ENCODE measurements at regions not wholly inside any gene's neighbourhood (a gene's known extent, or its start where the extent isn't known, plus 50 kb on each side); places are given as distances from the start of the nearest gene placed in this dataset.

- Histone ChIP-seq H3K9ac (no peak overlapping the region), H3K4me3 (ENCODE audit: low read depth, low read length) (no peak overlapping the region), H3K27ac (no peak overlapping the region), H3K79me2 (no peaks in the 10 kb centered on the region), H3K36me3 (ENCODE audit: control insufficient read depth, insufficient read depth, low read length) (no peaks in the 10 kb centered on the region), H3K9me3 (ENCODE audit: control insufficient read depth, low read length) (no peaks in the 10 kb centered on the region), H3K27me3 (ENCODE audit: control insufficient read depth, insufficient read depth, low read length) (no peaks in the 10 kb centered on the region), H3K4me2 (ENCODE audit: low read length) (no peak overlapping the region), H2AFZ (no peak overlapping the region), H3K4me1 (no peaks in the 10 kb centered on the region)
- TF ChIP-seq CTCF (IDR thresholded peaks at IDR 0.05) = no peak
These were observed 85.4 kb upstream of the ACTRT2 start for GRCh38 chr1:2935751-2936390.

- Histone ChIP-seq H3K27ac (no peak overlapping the region), H3K27me3 (ENCODE audit: control insufficient read depth, insufficient read depth, low read length) (no peaks in the 10 kb centered on the region), H3K4me2 (ENCODE audit: low read length) (no peak overlapping the region), H3K4me1 (no peaks in the 10 kb centered on the region), H2AFZ (no peak overlapping the region), H3K9ac (no peak overlapping the region), H3K4me3 (ENCODE audit: low read depth, low read length) (no peak overlapping the region), H3K79me2 (no peaks in the 10 kb centered on the region), H3K9me3 (ENCODE audit: control insufficient read depth, low read length) (no peaks in the 10 kb centered on the region), H3K36me3 (ENCODE audit: control insufficient read depth, insufficient read depth, low read length) (no peaks in the 10 kb centered on the region)
- TF ChIP-seq CTCF (IDR thresholded peaks at IDR 0.05) = no peak
These were observed 84.4 kb upstream of the ACTRT2 start for GRCh38 chr1:2936559-2937515.

GRCh38 chr1:2937805-2938204 is 83.5 kb upstream of the ACTRT2 start:
- no peak overlapping the region for H3K4me3 ChIP-seq (ENCODE audit: low read depth, low read length)
- no peak overlapping the region for H2AFZ ChIP-seq
- H3K9ac ChIP-seq = no peak overlapping the region
- H3K36me3 ChIP-seq (ENCODE audit: control insufficient read depth, insufficient read depth, low read length) = no peaks in the 10 kb centered on the region
- H3K4me2 ChIP-seq (ENCODE audit: low read length) = no peak overlapping the region
- no peaks in the 10 kb centered on the region for H3K9me3 ChIP-seq (ENCODE audit: control insufficient read depth, low read length)
- no peaks in the 10 kb centered on the region for H3K79me2 ChIP-seq
- H3K27me3 ChIP-seq (ENCODE audit: control insufficient read depth, insufficient read depth, low read length) = no peaks in the 10 kb centered on the region
- H3K4me1 ChIP-seq = no peaks in the 10 kb centered on the region
- no peak for TF ChIP-seq CTCF (IDR thresholded peaks at IDR 0.05)
- no peak overlapping the region for H3K27ac ChIP-seq

GRCh38 chr1:2939041-2939552 is 82.2 kb upstream of the ACTRT2 start:
- no peak overlapping the region for H3K4me2 ChIP-seq (ENCODE audit: low read length)
- no peaks in the 10 kb centered on the region for H3K27me3 ChIP-seq (ENCODE audit: control insufficient read depth, insufficient read depth, low read length)
- H3K27ac ChIP-seq = no peak overlapping the region
- H3K36me3 ChIP-seq (ENCODE audit: control insufficient read depth, insufficient read depth, low read length) = no peaks in the 10 kb centered on the region
- H3K9ac ChIP-seq = no peak overlapping the region
- no peaks in the 10 kb centered on the region for H3K9me3 ChIP-seq (ENCODE audit: control insufficient read depth, low read length)
- TF ChIP-seq CTCF (IDR thresholded peaks at IDR 0.05) = no peak
- H3K4me3 ChIP-seq (ENCODE audit: low read depth, low read length) = no peak overlapping the region
- H3K4me1 ChIP-seq = no peaks in the 10 kb centered on the region
- no peak overlapping the region for H2AFZ ChIP-seq
- H3K79me2 ChIP-seq = no peaks in the 10 kb centered on the region
